ENCODE measurements at regions not wholly inside any gene's neighbourhood (a gene's known extent, or its start where the extent isn't known, plus 50 kb on each side); places are given as distances from the start of the nearest gene placed in this dataset.
"Not testable (repeated sequence)": the region's sequence is repeated elsewhere in the genome, so short reads cannot be mapped to it uniquely, and the experiment has no call there.

GRCh38 chr2:53493210-53493609 is 274.4 kb upstream of the CHAC2 start:
- no peaks in the 10 kb centered on the region for H3K9me2 ChIP-seq (replicated peaks; ENCODE audit: insufficient read depth, low read length)
- H3K27me3 ChIP-seq (replicated peaks; ENCODE audit: insufficient read depth, low read length) = no peaks in the 10 kb centered on the region
- H3K27ac ChIP-seq (ENCODE audit: low read length) = no peak overlapping the region
- no peak overlapping the region for H3K9ac ChIP-seq (ENCODE audit: low read length)
- H3K4me2 ChIP-seq (ENCODE audit: low read depth, low read length) = no peak overlapping the region
- no peaks in the 10 kb centered on the region for H3K79me2 ChIP-seq (ENCODE audit: low read length)
- no peak for DNase-seq
- TF ChIP-seq EZH2phosphoT487 (IDR thresholded peaks at IDR 0.05; ENCODE audit: low read length) (no peak), EZH2 (optimal IDR thresholded peaks at IDR 0.05; ENCODE audit: low read depth, low read length) (no peak), CTCF (IDR thresholded peaks at IDR 0.05; ENCODE audit: low read length) (no peak)
- no peak overlapping the region for H3K4me3 ChIP-seq (ENCODE audit: low read length)
- H3K9me3 ChIP-seq (replicated peaks; ENCODE audit: insufficient read depth, low read length) = no peaks in the 10 kb centered on the region
- H3K36me3 ChIP-seq (replicated peaks; ENCODE audit: insufficient read depth, low read length) = no peaks in the 10 kb centered on the region
- H4K20me1 ChIP-seq (ENCODE audit: insufficient read depth, low read length) = no peaks in the 10 kb centered on the region
- no peak overlapping the region for H2AFZ ChIP-seq (ENCODE audit: low read length)
- H3K4me1 ChIP-seq (ENCODE audit: low read length) = no peaks in the 10 kb centered on the region
- no peaks in the 10 kb centered on the region for H3F3A ChIP-seq (ENCODE audit: insufficient read depth, low read length)

GRCh38 chr2:53490659-53491058 is 276.9 kb upstream of the CHAC2 start:
- TF ChIP-seq CTCF (IDR thresholded peaks at IDR 0.05; ENCODE audit: low read length) (no peak), EZH2 (optimal IDR thresholded peaks at IDR 0.05; ENCODE audit: low read depth, low read length) (no peak), EZH2phosphoT487 (IDR thresholded peaks at IDR 0.05; ENCODE audit: low read length) (no peak)
- no peaks in the 10 kb centered on the region for H3K9me3 ChIP-seq (replicated peaks; ENCODE audit: insufficient read depth, low read length)
- no peaks in the 10 kb centered on the region for H3K9me2 ChIP-seq (replicated peaks; ENCODE audit: insufficient read depth, low read length)
- H3K27me3 ChIP-seq (replicated peaks; ENCODE audit: insufficient read depth, low read length) = no peaks in the 10 kb centered on the region
- no peak overlapping the region for H3K27ac ChIP-seq (ENCODE audit: low read length)
- no peaks in the 10 kb centered on the region for H3K4me1 ChIP-seq (ENCODE audit: low read length)
- no peak overlapping the region for H2AFZ ChIP-seq (ENCODE audit: low read length)
- no peaks in the 10 kb centered on the region for H4K20me1 ChIP-seq (ENCODE audit: insufficient read depth, low read length)
- H3K4me2 ChIP-seq (ENCODE audit: low read depth, low read length) = no peak overlapping the region
- no peak for DNase-seq
- no peaks in the 10 kb centered on the region for H3K79me2 ChIP-seq (ENCODE audit: low read length)
- H3K36me3 ChIP-seq (replicated peaks; ENCODE audit: insufficient read depth, low read length) = no peaks in the 10 kb centered on the region
- H3F3A ChIP-seq (ENCODE audit: insufficient read depth, low read length) = no peaks in the 10 kb centered on the region
- no peak overlapping the region for H3K4me3 ChIP-seq (ENCODE audit: low read length)
- H3K9ac ChIP-seq (ENCODE audit: low read length) = no peak overlapping the region

- not testable (repeated sequence) for H3K9ac ChIP-seq (ENCODE audit: low read length); H4K20me1 ChIP-seq (ENCODE audit: insufficient read depth, low read length); H2AFZ ChIP-seq (ENCODE audit: low read length); H3K27me3 ChIP-seq (replicated peaks; ENCODE audit: insufficient read depth, low read length); H3K27ac ChIP-seq (ENCODE audit: low read length); H3K9me3 ChIP-seq (replicated peaks; ENCODE audit: insufficient read depth, low read length); DNase-seq; H3K4me2 ChIP-seq (ENCODE audit: low read depth, low read length); H3K79me2 ChIP-seq (ENCODE audit: low read length); H3F3A ChIP-seq (ENCODE audit: insufficient read depth, low read length); H3K4me3 ChIP-seq (ENCODE audit: low read length); H3K4me1 ChIP-seq (ENCODE audit: low read length); H3K9me2 ChIP-seq (replicated peaks; ENCODE audit: insufficient read depth, low read length); H3K36me3 ChIP-seq (replicated peaks; ENCODE audit: insufficient read depth, low read length)
Measured at GRCh38 chr2:53486185-53486899, 281.3 kb upstream of the CHAC2 start.

GRCh38 chr2:53485021-53485728 is 282.4 kb upstream of the CHAC2 start:
- H3K4me2 ChIP-seq (ENCODE audit: low read depth, low read length) = no peak overlapping the region
- no peak overlapping the region for H2AFZ ChIP-seq (ENCODE audit: low read length)
- H3K27me3 ChIP-seq (replicated peaks; ENCODE audit: insufficient read depth, low read length) = no peaks in the 10 kb centered on the region
- H3K4me1 ChIP-seq (ENCODE audit: low read length) = no peaks in the 10 kb centered on the region
- no peak for DNase-seq
- no peaks in the 10 kb centered on the region for H3K79me2 ChIP-seq (ENCODE audit: low read length)
- no peaks in the 10 kb centered on the region for H3K9me3 ChIP-seq (replicated peaks; ENCODE audit: insufficient read depth, low read length)
- H3K9ac ChIP-seq (ENCODE audit: low read length) = no peak overlapping the region
- TF ChIP-seq EZH2phosphoT487 (IDR thresholded peaks at IDR 0.05; ENCODE audit: low read length) = no peak
- TF ChIP-seq CTCF (IDR thresholded peaks at IDR 0.05; ENCODE audit: low read length) = no peak
- TF ChIP-seq EZH2 (optimal IDR thresholded peaks at IDR 0.05; ENCODE audit: low read depth, low read length) = no peak
- no peaks in the 10 kb centered on the region for H3F3A ChIP-seq (ENCODE audit: insufficient read depth, low read length)
- H3K4me3 ChIP-seq (ENCODE audit: low read length) = no peak overlapping the region
- no peaks in the 10 kb centered on the region for H3K36me3 ChIP-seq (replicated peaks; ENCODE audit: insufficient read depth, low read length)
- H3K9me2 ChIP-seq (replicated peaks; ENCODE audit: insufficient read depth, low read length) = no peaks in the 10 kb centered on the region
- no peak overlapping the region for H3K27ac ChIP-seq (ENCODE audit: low read length)
- no peaks in the 10 kb centered on the region for H4K20me1 ChIP-seq (ENCODE audit: insufficient read depth, low read length)
